A673 (cell line): ENCODE measurements at regions not wholly inside any gene's neighbourhood (a gene's known extent, or its start where the extent isn't known, plus 50 kb on each side); places are given as distances from the start of the nearest gene placed in this dataset.

ENCODE experiments used
- BruUV-seq: library from RNA; stranded (reverse); fragments of 400-500 nt; replicated peaks from 2 replicates; lab custom pipeline; 2021; lab: Mats Ljungman, UMichigan
- CTCF ChIA-PET: fragments of 300-600 bp; sonication (Branson Sonifier 250); formaldehyde crosslinking; loops from one replicate; lab custom pipeline; 2022; ENCODE audit warnings: antibody characterized with exemption; lab: Charles Lee
- POLR2A ChIA-PET: fragments of 300-600 bp; sonication (Branson Sonifier 250); formaldehyde crosslinking; loops from one replicate; lab custom pipeline; 2022; ENCODE audit warnings: antibody characterized with exemption; ENCODE audit not compliant: low non-redundant PET; lab: Charles Lee
- DNase-seq: peaks from one replicate; pipeline ENCODE4 v3.0.0-alpha.2; 2015; ENCODE audit warnings: low spot score
- H3K27ac ChIP-seq: fragments of 200-600 bp; sonication (generic); 2 replicates; pipeline ENCODE4 v1.5.1; 2016; ENCODE audit warnings: mixed run types, low read depth, mild to moderate bottlenecking, mixed read lengths, antibody characterized with exemption, low read length; ENCODE audit not compliant: poor library complexity, severe bottlenecking
- H3K27me3 ChIP-seq: fragments of 200-600 bp; sonication (generic); replicated peaks from 2 replicates; pipeline ENCODE4 v1.6.1; 2017; ENCODE audit warnings: mixed run types, low read depth, mild to moderate bottlenecking, mixed read lengths, antibody characterized with exemption, low read length; ENCODE audit not compliant: insufficient read depth, poor library complexity
- H3K36me3 ChIP-seq: fragments of 200-600 bp; sonication (generic); 2 replicates; pipeline ENCODE4 v1.6.1; 2016; ENCODE audit warnings: mixed run types, mild to moderate bottlenecking, mixed read lengths, antibody characterized with exemption, low read length; ENCODE audit not compliant: insufficient read depth, poor library complexity, severe bottlenecking
- H3K4me1 ChIP-seq: fragments of 200-600 bp; sonication (generic); 2 replicates; pipeline ENCODE4 v1.6.1; 2017; ENCODE audit warnings: mixed run types, mild to moderate bottlenecking, mixed read lengths, antibody characterized with exemption, low read length; ENCODE audit not compliant: insufficient read depth, poor library complexity, severe bottlenecking
- H3K4me3 ChIP-seq: fragments of 200-600 bp; sonication (generic); 2 replicates; pipeline ENCODE4 v1.5.1; 2016; ENCODE audit warnings: low read depth, mixed run types, mild to moderate bottlenecking, mixed read lengths, low read length; ENCODE audit not compliant: poor library complexity, severe bottlenecking
- H3K9me3 ChIP-seq: fragments of 200-600 bp; sonication (generic); 2 replicates; pipeline ENCODE4 v1.6.1; 2016; ENCODE audit warnings: mixed run types, low read depth, mild to moderate bottlenecking, mixed read lengths, antibody characterized with exemption, low read length; ENCODE audit not compliant: poor library complexity, severe bottlenecking
- EZH2 ChIP-seq: fragments of 200-600 bp; sonication (generic); IDR thresholded peaks from 2 replicates; pipeline ENCODE4 v1.6.1; 2017; ENCODE audit warnings: borderline replicate concordance, low read depth, mild to moderate bottlenecking, mixed read lengths, antibody characterized with exemption, low read length; ENCODE audit not compliant: poor library complexity, severe bottlenecking
- intact Hi-C: fragments of 100-400 bp; cut with micrococcal nuclease; formaldehyde crosslinking; loops from one replicate; pipeline ENCODE4 v1.10.0; 2022; ENCODE audit not compliant: unreplicated experiment
- TF ChIP-seq, protein P1 (sequence below): fragments of 300-800, 200-600 bp; sonication (generic); conservative IDR thresholded peaks from 2 replicates; pipeline ENCODE4 v1.5.1; 2017; ENCODE audit warnings: low read depth, mild to moderate bottlenecking, antibody characterized with exemption, low read length, moderate library complexity, mixed read lengths

DNA sequence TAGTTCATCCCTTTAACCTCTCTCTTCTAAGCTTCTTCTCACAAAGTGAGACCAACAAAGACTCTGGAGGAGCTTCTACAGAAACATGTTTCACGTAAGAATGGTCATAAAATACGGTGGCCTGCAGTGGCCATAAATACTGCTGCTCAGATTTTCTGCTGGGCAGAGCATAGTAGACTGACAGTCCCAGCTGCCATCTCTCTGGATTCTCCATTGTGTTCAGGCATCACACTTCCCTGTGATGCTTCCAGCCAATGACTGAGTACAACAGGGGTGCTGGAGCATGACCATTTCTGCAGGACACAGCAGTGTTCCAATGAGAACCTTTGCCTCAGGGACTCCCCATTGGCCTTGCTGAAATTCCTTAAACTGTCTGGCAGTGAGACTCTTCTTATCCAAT lies 392.6 kb downstream of the MMUT start:
- no peak for TF ChIP-seq EZH2
- TF ChIP-seq, protein P1, sequence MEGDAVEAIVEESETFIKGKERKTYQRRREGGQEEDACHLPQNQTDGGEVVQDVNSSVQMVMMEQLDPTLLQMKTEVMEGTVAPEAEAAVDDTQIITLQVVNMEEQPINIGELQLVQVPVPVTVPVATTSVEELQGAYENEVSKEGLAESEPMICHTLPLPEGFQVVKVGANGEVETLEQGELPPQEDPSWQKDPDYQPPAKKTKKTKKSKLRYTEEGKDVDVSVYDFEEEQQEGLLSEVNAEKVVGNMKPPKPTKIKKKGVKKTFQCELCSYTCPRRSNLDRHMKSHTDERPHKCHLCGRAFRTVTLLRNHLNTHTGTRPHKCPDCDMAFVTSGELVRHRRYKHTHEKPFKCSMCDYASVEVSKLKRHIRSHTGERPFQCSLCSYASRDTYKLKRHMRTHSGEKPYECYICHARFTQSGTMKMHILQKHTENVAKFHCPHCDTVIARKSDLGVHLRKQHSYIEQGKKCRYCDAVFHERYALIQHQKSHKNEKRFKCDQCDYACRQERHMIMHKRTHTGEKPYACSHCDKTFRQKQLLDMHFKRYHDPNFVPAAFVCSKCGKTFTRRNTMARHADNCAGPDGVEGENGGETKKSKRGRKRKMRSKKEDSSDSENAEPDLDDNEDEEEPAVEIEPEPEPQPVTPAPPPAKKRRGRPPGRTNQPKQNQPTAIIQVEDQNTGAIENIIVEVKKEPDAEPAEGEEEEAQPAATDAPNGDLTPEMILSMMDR: no peak
- Histone ChIP-seq H3K4me3 (no peak overlapping the region), H3K27ac (no peak overlapping the region), H3K27me3 (no peaks in the 10 kb centered on the region), H3K36me3 (no peaks in the 10 kb centered on the region), H3K4me1 (peaks cover 5% of the 10 kb centered on the region), H3K9me3 (no peaks in the 10 kb centered on the region)
- no peak for DNase-seq
- intact Hi-C loops: loop anchor here (5.0 kb wide), 1 partner anchor 303 kb away; no protein-coding TSS in a partner anchor
- BruUV-seq: no TSS peak
- CTCF ChIA-PET: no interaction called here
- POLR2A ChIA-PET: no interaction called here

DNA sequence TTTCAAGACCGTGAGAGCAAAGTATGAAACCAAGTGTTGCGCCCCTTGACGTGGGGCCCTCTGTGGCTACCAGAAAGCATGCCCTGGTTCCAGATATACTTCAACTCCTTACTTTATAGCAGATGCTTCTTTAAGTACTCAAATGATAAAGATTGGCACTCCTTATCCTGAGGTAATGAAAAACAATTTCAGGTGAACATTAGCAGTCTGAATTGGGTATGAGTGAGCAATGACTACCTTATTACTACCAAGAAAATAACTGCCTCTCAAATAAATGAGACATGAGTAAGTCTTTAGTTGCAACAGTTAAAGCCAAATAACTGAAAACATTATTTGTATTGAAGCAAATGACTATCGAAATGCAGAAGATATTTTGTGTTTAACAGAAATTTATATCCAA lies 408.7 kb downstream of the MMUT start:
- ChIA-PET POLR2A (no interaction called here), CTCF (no interaction called here)
- no peak overlapping the region for H3K27ac ChIP-seq
- H3K27me3 ChIP-seq: no peaks in the 10 kb centered on the region
- TF ChIP-seq EZH2: no peak
- TF ChIP-seq, protein P1: no peak
- H3K4me1 ChIP-seq: no peaks in the 10 kb centered on the region
- no peaks in the 10 kb centered on the region for H3K36me3 ChIP-seq
- H3K9me3 ChIP-seq: no peaks in the 10 kb centered on the region
- no peak overlapping the region for H3K4me3 ChIP-seq
- intact Hi-C loops: no loop called here
- no TSS peak for BruUV-seq
- DNase-seq: no peak

DNA sequence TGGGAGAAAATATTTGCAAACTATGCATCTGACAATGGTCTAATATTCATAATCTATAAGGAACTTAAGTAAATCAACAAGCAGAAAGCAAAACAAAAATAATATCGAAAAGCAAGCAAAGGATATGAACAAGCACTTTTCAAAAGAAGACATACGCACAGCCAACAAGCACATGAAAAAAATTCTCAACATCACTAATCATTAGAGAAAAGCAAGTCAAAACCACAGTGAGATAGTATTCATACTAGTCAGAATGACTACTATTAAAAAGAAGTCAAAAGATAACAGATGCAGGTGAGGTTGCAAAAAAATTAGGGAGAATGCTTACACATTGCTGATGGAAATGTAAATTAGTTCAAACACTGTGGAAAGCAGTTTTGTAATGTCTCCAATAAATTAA lies 410.2 kb downstream of the MMUT start:
- Histone ChIP-seq H3K27ac (no peak overlapping the region), H3K4me3 (no peak overlapping the region), H3K4me1 (no peaks in the 10 kb centered on the region), H3K36me3 (no peaks in the 10 kb centered on the region), H3K9me3 (no peaks in the 10 kb centered on the region), H3K27me3 (no peaks in the 10 kb centered on the region)
- TF ChIP-seq, protein P1: no peak
- DNase-seq: no peak
- CTCF ChIA-PET: no interaction called here
- POLR2A ChIA-PET: no interaction called here
- no TSS peak for BruUV-seq
- intact Hi-C loops: no loop called here
